H1 (cell line): ENCODE measurements at regions not wholly inside any gene's neighbourhood (a gene's known extent, or its start where the extent isn't known, plus 50 kb on each side); places are given as distances from the start of the nearest gene placed in this dataset.

Experiments used
- CTCF ChIA-PET: fragments of 300-600 bp; sonication (Branson Sonifier 250); formaldehyde crosslinking; loops from one replicate; lab custom pipeline; 2021; ENCODE audit not compliant: partially characterized antibody; lab: Charles Lee
- POLR2A ChIA-PET: fragments of 300-600 bp; sonication (Branson Sonifier 250); formaldehyde crosslinking; loops from one replicate; lab custom pipeline; 2021; ENCODE audit warnings: inconsistent platforms; ENCODE audit not compliant: partially characterized antibody; lab: Charles Lee
- DNase-seq, 2 experiments: peaks; one replicate each; pipeline versions ENCODE4 v3.0.0 to v3.0.0-alpha.2; 2010 to 2022; ENCODE audit warnings: low spot score in 2 of 2, low read depth in 1 of 2, mixed read lengths in 1 of 2
- FAIRE-seq: peaks from 2 replicates; lab custom pipeline; 2011; peaks lifted over from hg19 to GRCh38; lab: Jason Lieb, UNC
- H2AFZ ChIP-seq: 2 replicates; pipeline ENCODE4 v1.8.1; 2012; ENCODE audit warnings: low read length, inconsistent platforms
- H2AK5ac ChIP-seq: 2 replicates; pipeline ENCODE4 v1.6.1; 2013; ENCODE audit warnings: low read depth, low read length
- H2BK120ac ChIP-seq: replicated peaks from 2 replicates; pipeline ENCODE3; 2013; ENCODE audit warnings: low read depth, low read length, inconsistent platforms
- H2BK12ac ChIP-seq: 2 replicates; pipeline ENCODE4 v1.6.1; 2013; ENCODE audit warnings: low read depth, low read length
- H2BK15ac ChIP-seq: 2 replicates; pipeline ENCODE4 v1.6.1; 2013; ENCODE audit warnings: low read length
- H2BK20ac ChIP-seq: 2 replicates; pipeline ENCODE4 v1.6.1; 2013; ENCODE audit warnings: low read length
- H2BK5ac ChIP-seq: 2 replicates; pipeline ENCODE4 v1.6.1; 2013; ENCODE audit warnings: low read depth, low read length
- H3K14ac ChIP-seq: 2 replicates; pipeline ENCODE4 v1.6.1; 2013; ENCODE audit warnings: inconsistent platforms; ENCODE audit not compliant: insufficient read length
- H3K18ac ChIP-seq: 2 replicates; pipeline ENCODE4 v1.6.1; 2013; ENCODE audit warnings: low read length; ENCODE audit errors: extremely low read depth
- H3K23ac ChIP-seq: 2 replicates; pipeline ENCODE4 v1.6.1; 2013; ENCODE audit warnings: inconsistent platforms; ENCODE audit not compliant: insufficient read length
- H3K23me2 ChIP-seq: 2 replicates; pipeline ENCODE4 v1.6.1; 2013; ENCODE audit warnings: low read depth, low read length
- H3K27ac ChIP-seq: 2 replicates; pipeline ENCODE4 v1.6.1; 2011; ENCODE audit warnings: low read depth, low read length, inconsistent platforms
- H3K27me3 ChIP-seq, 4 experiments: replicated peaks in 1 of 4; 1 replicate in 1 of 4; 2 replicates in 3 of 4; pipeline versions ENCODE4 v1.6.1 to v1.8.1; 2011 to 2013; ENCODE audit warnings: low read length in 3 of 4, mild to moderate bottlenecking in 3 of 4, inconsistent platforms in 2 of 4, mixed read lengths in 2 of 4, moderate library complexity in 1 of 4; ENCODE audit not compliant: control insufficient read depth in 3 of 4, insufficient read depth in 3 of 4; ENCODE audit errors: extremely low read depth in 1 of 4
- H3K36me3 ChIP-seq, 4 experiments: 2 replicates each; pipeline versions ENCODE4 v1.6.1 to v1.8.1; 2011 to 2013; ENCODE audit warnings: mild to moderate bottlenecking in 4 of 4, low read length in 3 of 4, moderate library complexity in 2 of 4, control low read depth in 1 of 4, inconsistent platforms in 1 of 4; ENCODE audit not compliant: insufficient read depth in 4 of 4, control insufficient read depth in 2 of 4
- H3K4ac ChIP-seq: replicated peaks from 2 replicates; pipeline ENCODE3; 2013; ENCODE audit warnings: low read length, low read depth, mixed read lengths, inconsistent platforms; ENCODE audit not compliant: insufficient read length
- H3K4me1 ChIP-seq, 4 experiments: replicated peaks in 1 of 4; 1 replicate in 1 of 4; 2 replicates in 3 of 4; pipeline versions ENCODE4 v1.6.1 to v1.8.1; 2011 to 2013; ENCODE audit warnings: low read length in 3 of 4, inconsistent platforms in 2 of 4, mixed read lengths in 1 of 4; ENCODE audit not compliant: insufficient read depth in 4 of 4, control insufficient read depth in 3 of 4
- H3K4me2 ChIP-seq, 2 experiments: 2 replicates each; pipeline versions ENCODE4 v1.6.1 to v1.8.1; 2011 to 2013; ENCODE audit warnings: low read depth in 2 of 2, low read length in 2 of 2, control low read depth in 1 of 2, inconsistent platforms in 1 of 2, mild to moderate bottlenecking in 1 of 2; ENCODE audit not compliant: insufficient read depth in 1 of 2
- H3K4me3 ChIP-seq, 4 experiments: fragments of 200-600, 300-600 bp in 1 of 4; sonication (generic), shearing (Covaris generic), sonication (Bioruptor Twin) in 1 of 4; 2 replicates each; pipeline versions ENCODE4 v1.5.1 to v1.8.1; 2011 to 2016; ENCODE audit warnings: low read length in 4 of 4, low read depth in 3 of 4, control low read depth in 2 of 4, inconsistent platforms in 2 of 4, mild to moderate bottlenecking in 2 of 4, mixed read lengths in 1 of 4, moderate library complexity in 1 of 4; ENCODE audit not compliant: insufficient read depth in 2 of 4; ENCODE audit errors: extremely low read depth in 1 of 4
- H3K56ac ChIP-seq: replicated peaks from 2 replicates; pipeline ENCODE3; 2013; ENCODE audit warnings: low read depth, mild to moderate bottlenecking, mixed read lengths, low read length, inconsistent platforms; ENCODE audit not compliant: insufficient read length
- H3K79me1 ChIP-seq: 2 replicates; pipeline ENCODE4 v1.6.1; 2013; ENCODE audit warnings: low read depth, low read length, control low read depth
- H3K79me2 ChIP-seq, 2 experiments: 2 replicates each; pipeline versions ENCODE4 v1.6.1 to v1.8.1; 2012 to 2013; ENCODE audit warnings: low read length in 2 of 2, mild to moderate bottlenecking in 2 of 2, inconsistent platforms in 1 of 2; ENCODE audit not compliant: insufficient read depth in 2 of 2, control insufficient read depth in 1 of 2
- H3K9ac ChIP-seq, 4 experiments: replicated peaks in 1 of 4; 1 replicate in 1 of 4; 2 replicates in 3 of 4; pipeline versions ENCODE4 v1.6.1 to v1.8.1; 2011 to 2013; ENCODE audit warnings: low read depth in 3 of 4, low read length in 3 of 4, control low read depth in 2 of 4, mild to moderate bottlenecking in 2 of 4, moderate library complexity in 2 of 4, inconsistent platforms in 1 of 4; ENCODE audit errors: extremely low read depth in 1 of 4
- H3K9me3 ChIP-seq, 2 experiments: 2 replicates each; pipeline versions ENCODE4 v1.6.1 to v1.8.1; 2012 to 2013; ENCODE audit warnings: mild to moderate bottlenecking in 2 of 2, moderate library complexity in 2 of 2, control low read depth in 1 of 2, inconsistent platforms in 1 of 2, low read depth in 1 of 2, low read length in 1 of 2, mixed read lengths in 1 of 2; ENCODE audit not compliant: insufficient read depth in 2 of 2
- H4K20me1 ChIP-seq, 2 experiments: replicated peaks in 1 of 2; 2 replicates each; pipeline versions ENCODE3 to v1.8.1; 2011 to 2013; ENCODE audit warnings: inconsistent platforms in 2 of 2, low read length in 2 of 2, mild to moderate bottlenecking in 1 of 2; ENCODE audit not compliant: insufficient read depth in 2 of 2, control insufficient read depth in 1 of 2
- H4K5ac ChIP-seq: 2 replicates; pipeline ENCODE4 v1.6.1; 2013; ENCODE audit warnings: low read length, low read depth, mixed read lengths, inconsistent platforms; ENCODE audit not compliant: insufficient read length
- H4K8ac ChIP-seq: 2 replicates; pipeline ENCODE4 v1.8.0; 2013; ENCODE audit warnings: mild to moderate bottlenecking, moderate library complexity, low read length, inconsistent platforms; ENCODE audit not compliant: insufficient read depth; ENCODE audit errors: extremely low read depth
- H4K91ac ChIP-seq: replicated peaks from 2 replicates; pipeline ENCODE3; 2013; ENCODE audit warnings: low read length, mixed read lengths, inconsistent platforms; ENCODE audit not compliant: insufficient read length
- HDAC6 ChIP-seq: IDR thresholded peaks from one replicate; pipeline ENCODE4 v1.7.1; 2012; ENCODE audit warnings: low read depth, mild to moderate bottlenecking, inconsistent platforms, low read length, moderate library complexity
- JUND ChIP-seq: IDR thresholded peaks from 2 replicates; pipeline ENCODE4 v1.6.1; 2011; ENCODE audit warnings: mild to moderate bottlenecking, improper control_type of control experiment, low read length
- RXRA ChIP-seq: IDR thresholded peaks from 2 replicates; pipeline ENCODE4 v1.6.1; 2011; ENCODE audit warnings: low read depth, mild to moderate bottlenecking, low read length, moderate library complexity; ENCODE audit not compliant: insufficient read depth
- WGBS, 2 experiments: shearing (Covaris generic) in 1 of 2; methylation state at CpG; one replicate each; pipeline versions ENCODE4 v1.1.6 to v1.1.7; 2013 to 2015; ENCODE audit warnings: low lambda C conversion rate in 2 of 2, mixed read lengths in 2 of 2, inconsistent platforms in 1 of 2, low coverage in 1 of 2, missing lambda C conversion rate in 1 of 2; ENCODE audit not compliant: insufficient replicate concordance in 2 of 2, insufficient coverage in 1 of 2, insufficient read length in 1 of 2; ENCODE audit errors: extremely low coverage in 1 of 2, missing lambda C conversion rate in 1 of 2; 5-methylcytosine and 5-hydroxymethylcytosine counted together

GRCh38 chr14:101066826-101067510, 163.4 kb upstream of the RTL1 start:
- no peak overlapping the region for H3K4ac ChIP-seq
- no peak overlapping the region for H3K56ac ChIP-seq
- H2BK120ac ChIP-seq, result no peak overlapping the region
- no peak overlapping the region for H2BK20ac ChIP-seq
- CTCF ChIA-PET, result interaction anchor here (0.8 to 1.4 kb wide), 3 partner anchors 8 to 165 kb away, joined by 3 to 5 read pairs (median 3); no protein-coding TSS in a partner anchor
- no peak overlapping the region for H3K27ac ChIP-seq
- no peak overlapping the region for H3K14ac ChIP-seq
- H2BK15ac ChIP-seq, result no peak overlapping the region
- POLR2A ChIA-PET, result no interaction called here
- no peak overlapping the region for H4K5ac ChIP-seq
- H3K4me3 ChIP-seq, result no peak overlapping the region
- no peaks in the 10 kb centered on the region for H3K36me3 ChIP-seq
- H2BK5ac ChIP-seq, result no peak overlapping the region
- FAIRE-seq (no peak), DNase-seq (no peak)
- H3K18ac ChIP-seq, result no peak overlapping the region
- TF ChIP-seq HDAC6, result no peak
- no peak for TF ChIP-seq JUND
- no peak for TF ChIP-seq RXRA
- H2BK12ac ChIP-seq, result no peak overlapping the region
- H3K9ac ChIP-seq, result no peak overlapping the region
- H4K91ac ChIP-seq, result no peak overlapping the region
- no peak overlapping the region for H3K4me2 ChIP-seq
- no peak overlapping the region for H3K23ac ChIP-seq
- peaks cover 0 to 4% of the 10 kb centered on the region in 2 experiments; a peak in 1 of 4 replicates for H3K9me3 ChIP-seq
- no peaks in the 10 kb centered on the region for H3K27me3 ChIP-seq
- no peaks in the 10 kb centered on the region for H3K79me1 ChIP-seq
- H3K4me1 ChIP-seq, result no peaks in the 10 kb centered on the region
- H4K8ac ChIP-seq, result peak overlapping the region; percentile 53; the same call in 1 of the 2 replicates
- WGBS, 2 experiments, result 89% methylated on average over 11 of the region's 12 CpGs; no CpG with 5 or more reads in 1 of the 2 experiments
- no peaks in the 10 kb centered on the region for H3K23me2 ChIP-seq
- no peak overlapping the region for H2AK5ac ChIP-seq
- no peaks in the 10 kb centered on the region for H3K79me2 ChIP-seq
- H4K20me1 ChIP-seq, result no peaks in the 10 kb centered on the region
- H2AFZ ChIP-seq, result no peak overlapping the region
